ENCODE measurements at regions not wholly inside any gene's neighbourhood (a gene's known extent, or its start where the extent isn't known, plus 50 kb on each side); places are given as distances from the start of the nearest gene placed in this dataset.

- TF ChIP-seq CTCF (IDR thresholded peaks at IDR 0.05): no peak
- Mint-ChIP-seq H3K36me3 (ENCODE audit: low read depth) (no peaks in the 10 kb centered on the region), H3K27ac (no peak overlapping the region), H3K4me1 (ENCODE audit: low read depth) (no peaks in the 10 kb centered on the region), H3K4me3 (no peak overlapping the region), H3K9me3 (no peaks in the 10 kb centered on the region), H3K27me3 (no peaks in the 10 kb centered on the region)
- ChIA-PET POLR2A (no interaction called here), CTCF (no interaction called here)
- ATAC-seq (no peak), DNase-seq (no peak)
- intact Hi-C loops (cut with micrococcal nuclease): no loop called here
These were observed 132.3 kb upstream of the VCX3A start for GRCh38 chrX:6667048-6667768.

GRCh38 chrX:6666624-6667023 lies 131.7 kb upstream of the VCX3A start:
- CTCF ChIA-PET: no interaction called here
- TF ChIP-seq CTCF (IDR thresholded peaks at IDR 0.05): no peak
- Mint-ChIP-seq H3K4me3 (no peak overlapping the region), H3K9me3 (no peaks in the 10 kb centered on the region), H3K27me3 (no peaks in the 10 kb centered on the region), H3K36me3 (ENCODE audit: low read depth) (no peaks in the 10 kb centered on the region), H3K4me1 (ENCODE audit: low read depth) (no peaks in the 10 kb centered on the region), H3K27ac (no peak overlapping the region)
- ATAC-seq: no peak
- DNase-seq: no peak
- POLR2A ChIA-PET: no interaction called here
- intact Hi-C loops (cut with micrococcal nuclease): no loop called here

- POLR2A ChIA-PET: no interaction called here
- H3K9me3 Mint-ChIP-seq: peaks cover 3% of the 10 kb centered on the region
- intact Hi-C loops (cut with micrococcal nuclease): no loop called here
- H3K27me3 Mint-ChIP-seq: no peaks in the 10 kb centered on the region
- H3K36me3 Mint-ChIP-seq (ENCODE audit: low read depth): no peaks in the 10 kb centered on the region
- DNase-seq (no peak), ATAC-seq (no peak)
- no peak overlapping the region for H3K27ac Mint-ChIP-seq
- CTCF ChIA-PET: no interaction called here
- no peaks in the 10 kb centered on the region for H3K4me1 Mint-ChIP-seq (ENCODE audit: low read depth)
- H3K4me3 Mint-ChIP-seq: no peak overlapping the region
- no peak for TF ChIP-seq CTCF (IDR thresholded peaks at IDR 0.05)
These were observed 126.8 kb upstream of the VCX3A start for GRCh38 chrX:6661736-6662135.

GRCh38 chrX:6660567-6661264 lies 125.8 kb upstream of the VCX3A start:
- H3K36me3 Mint-ChIP-seq (ENCODE audit: low read depth): no peaks in the 10 kb centered on the region
- ChIA-PET POLR2A (no interaction called here), CTCF (no interaction called here)
- ATAC-seq (no peak), DNase-seq (no peak)
- H3K9me3 Mint-ChIP-seq: peaks cover 3% of the 10 kb centered on the region
- no peak for TF ChIP-seq CTCF (IDR thresholded peaks at IDR 0.05)
- no peaks in the 10 kb centered on the region for H3K27me3 Mint-ChIP-seq
- no peaks in the 10 kb centered on the region for H3K4me1 Mint-ChIP-seq (ENCODE audit: low read depth)
- no peak overlapping the region for H3K4me3 Mint-ChIP-seq
- intact Hi-C loops (cut with micrococcal nuclease): no loop called here
- no peak overlapping the region for H3K27ac Mint-ChIP-seq

- TF ChIP-seq CTCF (IDR thresholded peaks at IDR 0.05): no peak
- Mint-ChIP-seq H3K4me1 (ENCODE audit: low read depth) (no peaks in the 10 kb centered on the region), H3K27me3 (no peaks in the 10 kb centered on the region), H3K27ac (no peak overlapping the region), H3K36me3 (ENCODE audit: low read depth) (no peaks in the 10 kb centered on the region), H3K4me3 (no peak overlapping the region), H3K9me3 (peaks cover 1% of the 10 kb centered on the region)
- intact Hi-C loops (cut with micrococcal nuclease): no loop called here
- ATAC-seq: no peak
- no peak for DNase-seq
- CTCF ChIA-PET: no interaction called here
- POLR2A ChIA-PET: no interaction called here
These were observed 110.3 kb upstream of the VCX3A start for GRCh38 chrX:6645216-6645615.

All from activated CD8-positive, alpha-beta T cell treated with anti-CD3 and anti-CD28 coated beads for 36 hours (primary cell).